HG03095 (cell line): ENCODE measurements at regions not wholly inside any gene's neighbourhood (a gene's known extent, or its start where the extent isn't known, plus 50 kb on each side); places are given as distances from the start of the nearest gene placed in this dataset.

Source experiments
- ATAC-seq: cut with Tn5 transposase; IDR thresholded peaks from one replicate; pipeline ENCODE4 v1.9.1; 2021; ENCODE audit warnings: moderate library complexity; ENCODE audit not compliant: unreplicated experiment

DNA sequence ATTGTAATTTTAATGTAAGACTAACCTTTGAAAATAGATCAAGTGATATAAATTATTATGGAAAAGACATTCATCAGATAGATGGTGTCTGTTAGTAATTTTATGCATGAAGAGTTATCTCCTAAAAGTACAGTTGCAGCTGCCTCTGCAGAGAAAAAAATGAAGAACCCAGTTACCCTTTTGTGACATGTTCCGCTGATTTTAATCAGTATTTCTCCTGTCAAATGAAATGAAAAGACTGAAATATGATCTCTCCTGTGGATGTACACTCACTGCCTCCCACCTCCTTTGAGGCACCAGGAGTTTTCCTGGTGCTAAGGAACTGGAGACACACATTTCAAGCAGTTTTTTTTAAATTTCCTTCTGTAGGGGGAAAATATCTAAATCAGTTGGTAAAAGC lies 277.4 kb downstream of the KIF4B start:
- no peak for ATAC-seq

DNA sequence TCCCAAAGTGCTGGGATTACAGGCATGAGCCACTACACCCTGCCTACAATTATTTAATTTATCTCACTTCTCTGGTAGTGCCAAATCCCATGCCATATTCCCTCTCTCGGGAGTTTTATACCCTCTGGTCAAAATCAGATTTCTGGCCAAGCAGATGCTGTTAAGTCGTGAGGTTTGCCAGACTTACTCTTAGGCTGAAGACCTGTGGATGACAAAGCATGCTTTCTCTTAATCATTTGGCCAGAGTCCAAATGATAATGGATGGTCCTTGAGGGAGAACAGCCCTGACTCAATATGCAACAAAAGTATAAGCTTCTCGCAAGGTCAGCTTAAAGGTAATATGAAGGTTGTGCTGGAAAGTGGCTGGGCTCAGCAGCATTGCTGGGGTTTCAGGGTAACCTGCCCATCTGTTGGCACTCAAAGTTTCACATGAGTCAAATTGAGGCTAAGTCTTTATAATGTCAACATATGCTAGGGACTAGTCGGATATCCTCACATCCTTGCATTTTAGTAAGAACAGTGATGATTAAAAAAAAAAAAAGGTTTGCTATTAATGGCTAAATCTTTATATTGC lies 280.1 kb downstream of the KIF4B start:
- ATAC-seq, result no peak

DNA sequence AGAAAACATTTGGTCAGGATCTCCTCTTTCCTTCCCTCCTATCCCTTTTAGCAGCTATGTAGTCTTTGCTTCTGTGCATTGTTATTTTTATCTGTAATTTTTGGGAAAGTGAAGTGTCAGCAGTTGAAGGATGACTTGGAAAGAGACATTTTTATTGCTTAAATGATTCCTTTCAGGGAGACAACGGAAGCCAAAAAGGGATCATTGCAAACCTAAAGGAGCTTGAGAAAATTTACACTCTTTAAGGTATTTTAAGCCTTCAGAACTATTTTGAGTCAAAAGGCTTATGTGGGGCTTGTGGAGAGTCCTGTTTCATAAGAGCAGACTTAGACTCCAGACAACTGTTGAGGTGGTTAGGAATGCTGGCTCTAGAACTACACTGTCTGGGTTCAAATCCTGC lies 281.6 kb downstream of the KIF4B start:
- ATAC-seq, result no peak

DNA sequence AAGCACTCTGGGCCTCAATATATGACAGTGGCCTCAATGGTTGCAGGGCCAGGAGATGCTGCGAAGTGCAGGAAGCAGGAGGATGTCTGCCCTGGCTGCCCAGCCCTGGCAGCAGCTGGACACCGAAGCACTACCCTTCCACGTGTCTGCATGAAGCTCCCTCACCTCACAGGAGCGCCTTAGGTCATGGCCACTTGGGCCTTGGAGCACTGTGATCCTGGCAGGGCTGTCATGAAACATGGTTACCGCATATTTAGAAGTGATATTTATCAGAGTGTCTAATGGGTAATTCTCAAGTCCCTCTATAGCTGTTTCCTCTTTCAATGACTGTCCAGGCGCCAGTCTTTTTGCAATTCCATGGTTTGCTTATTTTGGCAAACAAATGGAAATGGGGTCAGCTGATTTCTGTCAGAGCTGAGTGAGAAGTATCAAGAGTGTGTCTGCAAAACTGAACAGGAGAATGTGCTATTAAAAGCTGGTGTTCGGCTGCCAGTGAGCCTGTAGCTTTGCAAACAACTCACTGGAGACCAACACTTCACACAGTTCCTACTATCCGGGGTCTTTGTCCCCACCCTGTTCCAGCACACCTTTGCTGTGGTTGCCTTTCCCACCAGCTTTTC lies 285.9 kb downstream of the KIF4B start:
- no peak for ATAC-seq

DNA sequence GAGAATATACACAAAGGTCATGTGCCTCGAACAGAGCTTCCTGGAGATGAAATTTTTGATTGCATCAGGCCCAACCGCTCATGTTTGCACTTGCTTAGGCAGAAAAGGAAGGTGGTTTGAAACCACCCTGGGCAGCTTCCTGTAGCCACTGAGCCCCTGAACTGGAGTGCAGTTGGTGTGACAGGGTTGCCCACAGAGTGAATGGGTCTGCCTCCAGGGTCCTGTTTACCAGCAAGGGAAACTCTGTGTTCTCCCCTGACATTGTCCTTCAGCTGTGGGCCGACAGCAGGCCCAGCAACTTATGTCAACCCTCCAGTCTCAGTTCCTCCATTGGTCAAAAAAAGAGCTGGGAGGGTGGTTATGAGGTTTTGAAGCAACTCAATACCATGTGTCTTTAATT lies 289.6 kb downstream of the KIF4B start:
- no peak for ATAC-seq

DNA sequence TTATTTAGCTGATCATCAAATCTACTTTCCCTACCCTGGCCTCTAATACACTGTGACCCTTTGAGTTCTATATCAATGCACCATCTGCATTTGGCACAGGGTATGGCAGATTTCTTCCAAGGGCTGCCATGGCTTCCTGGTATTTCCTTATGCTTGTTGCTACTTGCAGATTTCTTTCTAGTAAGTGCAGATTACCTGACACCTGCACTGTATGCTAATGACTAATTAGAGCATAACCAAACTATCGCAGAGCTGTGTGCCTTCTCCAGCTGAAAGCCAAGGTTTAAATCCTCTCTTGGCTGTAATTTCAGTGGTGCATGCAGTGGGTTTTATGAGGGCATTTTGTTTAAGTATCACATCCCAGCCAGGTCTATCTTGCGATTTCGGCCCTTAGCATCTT lies 293.7 kb downstream of the KIF4B start:
- no peak for ATAC-seq

DNA sequence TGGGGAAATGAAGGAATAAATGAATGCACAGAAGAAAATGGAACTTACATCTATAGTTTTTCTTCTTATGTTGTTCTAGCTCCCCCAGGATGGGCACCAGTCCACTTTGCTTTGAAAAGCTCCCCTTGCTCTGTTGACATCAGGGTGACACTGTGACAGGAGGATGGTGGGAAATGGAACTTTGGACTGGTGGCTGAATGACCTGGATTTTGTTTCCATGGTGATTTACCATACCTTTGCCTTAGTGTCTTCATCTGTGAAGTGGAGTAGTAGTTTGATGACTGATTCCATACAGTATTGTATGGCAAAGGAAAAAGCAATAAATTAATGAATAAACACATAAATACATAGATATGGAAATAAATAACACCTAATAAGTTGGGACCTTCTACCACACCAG lies 294.7 kb downstream of the KIF4B start:
- ATAC-seq, result no peak

DNA sequence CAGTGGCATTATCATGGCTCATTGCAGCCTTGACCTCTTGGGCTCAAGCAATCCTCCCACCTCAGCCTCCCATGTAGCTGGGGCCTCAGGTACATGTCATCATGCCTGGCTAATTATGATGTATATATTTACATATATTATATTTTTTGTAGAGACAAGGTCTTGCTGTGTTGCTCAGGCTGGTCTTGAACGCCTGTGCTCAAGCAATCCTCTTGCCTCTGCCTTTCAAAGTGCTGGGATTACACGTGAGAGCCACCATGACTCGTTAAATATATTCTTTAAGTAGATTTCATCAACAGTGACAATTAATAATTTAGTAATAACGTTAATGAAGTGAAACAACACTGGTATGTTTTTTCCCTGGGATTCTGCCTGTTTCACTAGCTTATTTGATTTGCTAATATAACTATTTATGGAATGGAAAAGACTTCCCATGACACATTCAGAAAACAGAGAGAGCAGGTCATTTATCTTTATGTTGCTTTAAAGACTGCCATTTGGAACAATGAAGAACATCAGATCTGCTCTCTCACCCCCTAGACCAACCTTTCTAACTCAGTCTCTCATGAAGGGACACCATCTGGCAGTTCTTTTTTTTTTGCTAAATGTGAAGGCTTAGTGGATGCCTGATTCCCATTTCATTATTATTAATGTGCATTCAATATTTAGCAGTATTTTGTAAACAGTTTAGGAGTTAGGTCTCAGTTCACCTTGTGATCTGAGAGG lies 295.6 kb downstream of the KIF4B start:
- ATAC-seq, result no peak

- ATAC-seq, result no peak
Observed at GRCh38 chr5:155311721-155312120, 298.2 kb downstream of the KIF4B start.

GRCh38 chr5:155313518-155313917 lies 300.0 kb downstream of the KIF4B start:
- ATAC-seq, result no peak

DNA sequence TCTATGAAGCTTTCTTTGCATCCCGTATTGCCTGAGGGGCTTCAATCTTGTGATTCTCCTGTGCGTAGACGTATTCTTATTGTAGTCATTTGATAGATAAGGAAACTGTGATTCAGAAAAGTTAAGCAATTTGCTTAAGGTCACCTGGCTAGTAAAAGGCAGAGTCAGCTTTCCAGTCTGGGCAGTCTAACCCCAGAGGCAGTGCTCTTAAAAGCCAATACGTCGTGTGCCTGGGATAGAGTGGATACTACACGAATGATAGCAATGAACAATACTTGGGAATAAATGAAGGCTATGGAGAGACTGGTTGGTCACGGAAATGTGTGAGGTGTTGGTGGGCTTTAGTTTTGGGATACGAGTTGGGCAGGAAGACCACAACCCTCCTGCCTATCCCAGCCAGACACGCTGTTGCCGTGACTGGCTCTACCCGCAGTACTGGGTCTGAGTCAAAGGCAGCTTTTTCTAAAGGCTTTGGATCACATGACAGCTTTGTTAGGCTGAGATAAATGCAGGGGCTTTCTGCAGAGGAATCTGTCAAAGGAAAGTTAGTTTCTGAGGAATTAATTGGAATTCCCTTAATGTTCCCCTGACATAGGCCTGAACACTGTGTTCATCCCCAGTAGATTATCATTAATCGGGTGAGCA lies 302.6 kb downstream of the KIF4B start:
- no peak for ATAC-seq

- ATAC-seq, result no peak
Observed at GRCh38 chr5:155332618-155333017, 319.1 kb downstream of the KIF4B start.

GRCh38 chr5:155342956-155343355 lies 329.4 kb downstream of the KIF4B start:
- ATAC-seq, result no peak

DNA sequence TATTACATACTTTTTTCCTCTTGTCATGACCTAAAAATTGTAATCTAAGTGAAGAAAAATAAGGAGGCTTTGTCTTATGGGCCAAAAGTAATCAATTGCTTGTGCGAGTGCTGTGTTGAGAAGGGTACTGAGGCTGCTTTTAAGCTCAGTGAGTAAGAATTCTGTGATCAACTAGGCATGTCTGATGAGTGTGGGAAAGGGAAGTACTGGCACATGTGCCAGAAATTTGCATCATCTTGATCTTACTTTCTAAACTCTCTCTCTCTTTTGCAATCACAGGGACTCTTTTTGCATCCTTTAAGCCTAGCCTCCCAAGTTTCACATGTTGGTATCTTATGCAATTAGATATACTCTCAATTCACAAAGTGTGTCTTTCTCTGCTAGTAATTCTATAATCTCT lies 329.9 kb downstream of the KIF4B start:
- no peak for ATAC-seq

DNA sequence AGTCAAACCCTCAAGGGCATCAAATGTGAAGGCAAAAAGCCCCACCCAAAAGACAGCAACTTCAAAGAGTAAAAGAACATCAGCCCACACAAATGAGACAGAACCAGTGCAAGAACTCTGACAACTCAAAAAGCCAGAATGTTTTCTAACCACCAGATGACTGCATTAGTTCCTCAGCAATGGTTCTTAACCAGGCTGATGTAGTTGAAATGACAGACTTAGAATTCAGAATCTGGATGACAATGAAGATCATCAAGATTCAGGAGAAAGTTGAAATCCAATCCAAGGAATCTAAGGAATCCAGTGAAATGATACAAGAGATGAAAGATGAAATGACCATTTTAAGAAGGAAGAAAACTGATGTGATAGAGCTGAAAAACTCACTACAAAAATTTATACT lies 339.7 kb downstream of the KIF4B start:
- no peak for ATAC-seq

- ATAC-seq, result no peak
Observed at GRCh38 chr5:155366096-155366495, 352.5 kb downstream of the KIF4B start.

DNA sequence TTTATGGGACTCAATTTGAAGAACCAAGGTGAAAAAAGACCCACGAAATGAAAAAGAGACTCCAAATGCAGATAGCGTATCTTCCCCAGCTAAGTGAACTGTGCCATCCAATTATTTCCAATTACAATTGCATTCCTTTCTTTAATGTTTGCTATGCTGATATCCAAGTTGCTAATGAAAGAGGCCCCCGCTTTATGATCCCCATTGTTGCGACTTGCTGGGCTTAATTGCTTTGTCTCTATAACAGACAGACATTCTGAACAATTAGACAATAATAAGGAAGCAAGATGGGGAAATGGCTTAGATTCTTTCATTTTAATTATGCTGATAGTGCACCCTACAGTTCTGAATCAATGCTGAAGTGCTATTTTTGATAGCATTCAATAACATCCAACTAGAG lies 354.3 kb downstream of the KIF4B start:
- ATAC-seq, result no peak

GRCh38 chr5:155368490-155368889 lies 354.9 kb downstream of the KIF4B start:
- ATAC-seq, result no peak

DNA sequence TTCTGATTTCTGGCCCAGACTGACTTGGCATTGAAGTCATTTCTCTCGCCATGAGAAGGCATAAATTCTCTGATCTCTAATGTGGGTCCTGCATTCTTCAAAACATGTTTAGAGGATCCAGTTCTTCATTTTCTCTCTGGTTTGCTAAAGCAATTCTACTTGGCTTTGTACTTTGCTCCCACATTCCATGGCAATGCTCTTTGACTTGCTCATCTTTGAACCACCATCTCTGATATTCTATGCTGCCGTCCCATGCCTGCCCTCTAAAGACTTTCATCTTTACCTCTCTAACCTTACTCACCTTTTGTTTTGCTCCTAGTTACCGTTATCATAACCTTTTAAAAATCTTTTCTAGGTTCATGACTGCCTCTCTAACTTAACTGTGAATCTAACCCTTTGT lies 366.9 kb downstream of the KIF4B start:
- ATAC-seq, result no peak

- ATAC-seq, result no peak
Observed at GRCh38 chr5:155381654-155382053, 368.1 kb downstream of the KIF4B start.

- no peak for ATAC-seq
Observed at GRCh38 chr5:155389498-155389897, 375.9 kb downstream of the KIF4B start.

DNA sequence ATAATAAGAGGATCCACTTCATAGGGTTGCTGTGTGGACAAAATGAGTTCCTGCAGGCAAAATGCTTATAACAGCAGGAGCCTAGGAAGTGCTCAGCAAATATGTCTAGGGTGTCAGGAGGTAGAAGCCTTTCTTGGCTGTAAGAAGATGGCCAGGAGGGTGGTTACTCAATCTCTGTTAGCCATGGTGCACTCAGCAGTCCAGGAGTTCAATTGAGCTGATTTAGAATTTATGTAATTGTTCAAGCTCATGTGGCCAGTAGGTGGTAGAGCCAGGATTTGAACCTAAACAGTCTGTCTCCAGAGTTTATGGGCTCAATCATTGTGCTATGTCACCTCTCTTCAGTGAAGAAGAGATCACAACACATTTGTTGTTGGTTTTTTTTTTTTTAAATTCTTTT lies 381.2 kb downstream of the KIF4B start:
- ATAC-seq, result no peak
